NCI-H2029 treated with DMSO at 0.1 percent for 48 hours (cell line): ENCODE measurements at regions not wholly inside any gene's neighbourhood (a gene's known extent, or its start where the extent isn't known, plus 50 kb on each side); places are given as distances from the start of the nearest gene placed in this dataset.
"Not testable (repeated sequence)": the region's sequence is repeated elsewhere in the genome, so short reads cannot be mapped to it uniquely, and the experiment has no call there.

Source experiments
- DNase-seq: peaks from one replicate; lab custom pipeline; 2025; lab: John Stamatoyannopoulos, UW

GRCh38 chr5:124173386-124173785, 573.1 kb downstream of the ZNF608 start:
- DNase-seq: no peak

GRCh38 chr5:124172389-124173003, 573.9 kb downstream of the ZNF608 start:
- no peak for DNase-seq

GRCh38 chr5:124168093-124168492, 578.3 kb downstream of the ZNF608 start:
- DNase-seq: not testable (repeated sequence)

GRCh38 chr5:124162767-124163532, 583.5 kb downstream of the ZNF608 start:
- DNase-seq: peak; percentile 50

- no peak for DNase-seq
Measured at GRCh38 chr5:124161266-124161665, 585.2 kb downstream of the ZNF608 start.

GRCh38 chr5:124160265-124160664, 586.2 kb downstream of the ZNF608 start:
- DNase-seq: no peak

GRCh38 chr5:124157320-124157719, 589.1 kb downstream of the ZNF608 start:
- no peak for DNase-seq

GRCh38 chr5:124156415-124156996, 589.9 kb downstream of the ZNF608 start:
- no peak for DNase-seq

- DNase-seq: no peak
Measured at GRCh38 chr5:124154714-124155113, 591.7 kb downstream of the ZNF608 start.

GRCh38 chr5:124153588-124153987, 592.9 kb downstream of the ZNF608 start:
- DNase-seq: no peak

GRCh38 chr5:124148574-124148973, 597.9 kb downstream of the ZNF608 start:
- no peak for DNase-seq

GRCh38 chr5:124140060-124140459, 606.4 kb downstream of the ZNF608 start:
- no peak for DNase-seq

GRCh38 chr5:124139477-124139876, 607.0 kb downstream of the ZNF608 start:
- DNase-seq: no peak

- DNase-seq: no peak
Measured at GRCh38 chr5:124136609-124137008, 609.8 kb downstream of the ZNF608 start.

GRCh38 chr5:124134941-124135340, 611.5 kb downstream of the ZNF608 start:
- no peak for DNase-seq

GRCh38 chr5:124133406-124133805, 613.0 kb downstream of the ZNF608 start:
- no peak for DNase-seq

- DNase-seq: no peak
Measured at GRCh38 chr5:124132843-124133242, 613.6 kb downstream of the ZNF608 start.

GRCh38 chr5:124131466-124131865, 615.0 kb downstream of the ZNF608 start:
- no peak for DNase-seq

GRCh38 chr5:124130816-124131215, 615.6 kb downstream of the ZNF608 start:
- DNase-seq: no peak

GRCh38 chr5:124128867-124129266, 616.9 kb downstream of the CSNK1G3 start:
- DNase-seq: no peak

- no peak for DNase-seq
Measured at GRCh38 chr5:124126504-124127217, 614.7 kb downstream of the CSNK1G3 start.

- DNase-seq: no peak
Measured at GRCh38 chr5:124124711-124125229, 612.8 kb downstream of the CSNK1G3 start.
